Loucy (cell line): ENCODE measurements at regions not wholly inside any gene's neighbourhood (a gene's known extent, or its start where the extent isn't known, plus 50 kb on each side); places are given as distances from the start of the nearest gene placed in this dataset.

Experiments used
- CTCF ChIP-seq: fragments of 200-600 bp; sonication (generic); conservative IDR thresholded peaks from 2 replicates; pipeline ENCODE4 v1.5.1; 2014; ENCODE audit warnings: mild to moderate bottlenecking, antibody characterized with exemption, low read length
- EZH2phosphoT487 ChIP-seq: fragments of 200-600 bp; IDR thresholded peaks from 2 replicates; pipeline ENCODE4 v1.6.1; 2018; ENCODE audit warnings: antibody characterized with exemption, mild to moderate bottlenecking, moderate library complexity, borderline replicate concordance

- TF ChIP-seq CTCF = no peak
- no peak for TF ChIP-seq EZH2phosphoT487
Observed at GRCh38 chr13:103335241-103335640, 269.0 kb upstream of the SLC10A2 start.
